ENCODE measurements at regions not wholly inside any gene's neighbourhood (a gene's known extent, or its start where the extent isn't known, plus 50 kb on each side); places are given as distances from the start of the nearest gene placed in this dataset.

DNA sequence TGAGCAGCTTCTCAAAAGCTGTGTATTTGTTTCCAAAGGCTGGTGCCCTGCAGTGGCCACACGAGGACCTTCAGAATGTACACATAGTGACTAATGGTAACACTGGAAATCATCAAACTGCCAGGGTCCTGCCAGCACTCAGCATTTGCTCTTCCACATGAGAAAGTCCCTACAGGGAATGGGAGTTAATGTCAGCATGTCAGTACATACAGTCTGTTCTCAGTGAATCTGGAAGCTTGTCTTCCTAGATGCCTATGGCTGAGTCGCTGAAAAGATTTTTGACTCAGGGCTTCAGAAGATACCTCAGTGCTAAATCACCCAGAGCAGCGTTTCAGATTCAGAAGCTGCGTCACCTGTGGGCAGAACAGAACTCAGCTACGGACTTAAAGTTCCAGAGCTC is 108.2 kb downstream of the CDC7 start:
- DNase-seq = no peak
- POLR2A ChIA-PET = no interaction called here
- Mint-ChIP-seq H3K4me3 (ENCODE audit: unreplicated experiment) (no peak overlapping the region), H3K27ac (ENCODE audit: unreplicated experiment) (peak overlapping the region; percentile 95), H3K9me3 (ENCODE audit: unreplicated experiment) (no peaks in the 10 kb centered on the region), H3K4me1 (ENCODE audit: low read depth, unreplicated experiment) (peaks cover 17% of the 10 kb centered on the region), H3K27me3 (ENCODE audit: insufficient read depth, unreplicated experiment) (no peaks in the 10 kb centered on the region), H3K36me3 (ENCODE audit: insufficient read depth, unreplicated experiment) (no peaks in the 10 kb centered on the region)
- Histone ChIP-seq H3K4me1 (peaks cover 41% of the 10 kb centered on the region), H3K36me3 (ENCODE audit: control insufficient read depth, insufficient read depth, low read length) (no peaks in the 10 kb centered on the region), H3K9me3 (no peaks in the 10 kb centered on the region), H3K27me3 (replicated peaks; ENCODE audit: control insufficient read depth, insufficient read depth, low read length) (no peaks in the 10 kb centered on the region), H3K4me3 (ENCODE audit: low read depth, low read length) (no peak overlapping the region)
- BruUV-seq (replicated peaks) = no TSS peak
- intact Hi-C loops (cut with micrococcal nuclease; ENCODE audit: unreplicated experiment) = no loop called here
- CTCF ChIA-PET = no interaction called here
- TF ChIP-seq, protein P1, sequence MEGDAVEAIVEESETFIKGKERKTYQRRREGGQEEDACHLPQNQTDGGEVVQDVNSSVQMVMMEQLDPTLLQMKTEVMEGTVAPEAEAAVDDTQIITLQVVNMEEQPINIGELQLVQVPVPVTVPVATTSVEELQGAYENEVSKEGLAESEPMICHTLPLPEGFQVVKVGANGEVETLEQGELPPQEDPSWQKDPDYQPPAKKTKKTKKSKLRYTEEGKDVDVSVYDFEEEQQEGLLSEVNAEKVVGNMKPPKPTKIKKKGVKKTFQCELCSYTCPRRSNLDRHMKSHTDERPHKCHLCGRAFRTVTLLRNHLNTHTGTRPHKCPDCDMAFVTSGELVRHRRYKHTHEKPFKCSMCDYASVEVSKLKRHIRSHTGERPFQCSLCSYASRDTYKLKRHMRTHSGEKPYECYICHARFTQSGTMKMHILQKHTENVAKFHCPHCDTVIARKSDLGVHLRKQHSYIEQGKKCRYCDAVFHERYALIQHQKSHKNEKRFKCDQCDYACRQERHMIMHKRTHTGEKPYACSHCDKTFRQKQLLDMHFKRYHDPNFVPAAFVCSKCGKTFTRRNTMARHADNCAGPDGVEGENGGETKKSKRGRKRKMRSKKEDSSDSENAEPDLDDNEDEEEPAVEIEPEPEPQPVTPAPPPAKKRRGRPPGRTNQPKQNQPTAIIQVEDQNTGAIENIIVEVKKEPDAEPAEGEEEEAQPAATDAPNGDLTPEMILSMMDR (IDR thresholded peaks at IDR 0.05; ENCODE audit: insufficient read depth in 1 of 2, low read depth in 1 of 2, low read length in 1 of 2, severe bottlenecking in 1 of 2, unreplicated experiment in 1 of 2) = no peak

GRCh38 chr1:91609551-91609950 is 108.9 kb downstream of the CDC7 start:
- no peak for DNase-seq
- Mint-ChIP-seq H3K27me3 (ENCODE audit: insufficient read depth, unreplicated experiment) (no peaks in the 10 kb centered on the region), H3K9me3 (ENCODE audit: unreplicated experiment) (no peaks in the 10 kb centered on the region), H3K27ac (ENCODE audit: unreplicated experiment) (peak overlapping the region; percentile 95), H3K36me3 (ENCODE audit: insufficient read depth, unreplicated experiment) (no peaks in the 10 kb centered on the region), H3K4me1 (ENCODE audit: low read depth, unreplicated experiment) (peaks cover 24% of the 10 kb centered on the region), H3K4me3 (ENCODE audit: unreplicated experiment) (no peak overlapping the region)
- CTCF ChIA-PET = no interaction called here
- Histone ChIP-seq H3K27me3 (replicated peaks; ENCODE audit: control insufficient read depth, insufficient read depth, low read length) (no peaks in the 10 kb centered on the region), H3K4me1 (peaks cover 45% of the 10 kb centered on the region), H3K36me3 (ENCODE audit: control insufficient read depth, insufficient read depth, low read length) (no peaks in the 10 kb centered on the region), H3K9me3 (no peaks in the 10 kb centered on the region), H3K4me3 (ENCODE audit: low read depth, low read length) (no peak overlapping the region)
- intact Hi-C loops (cut with micrococcal nuclease; ENCODE audit: unreplicated experiment) = no loop called here
- POLR2A ChIA-PET = no interaction called here
- no TSS peak for BruUV-seq (replicated peaks)
- TF ChIP-seq, protein P1 (IDR thresholded peaks at IDR 0.05; ENCODE audit: insufficient read depth in 1 of 2, low read depth in 1 of 2, low read length in 1 of 2, severe bottlenecking in 1 of 2, unreplicated experiment in 1 of 2) = no peak

GRCh38 chr1:91610102-91610501 is 109.5 kb downstream of the CDC7 start:
- POLR2A ChIA-PET = interaction anchor here (1.1 to 1.2 kb wide), 2 partner anchors 50 to 80 kb away, joined by 4 to 6 read pairs; no protein-coding TSS in a partner anchor
- Histone ChIP-seq H3K4me3 (ENCODE audit: low read depth, low read length) (no peak overlapping the region), H3K27me3 (replicated peaks; ENCODE audit: control insufficient read depth, insufficient read depth, low read length) (no peaks in the 10 kb centered on the region), H3K9me3 (no peaks in the 10 kb centered on the region), H3K4me1 (peaks cover 45% of the 10 kb centered on the region), H3K36me3 (ENCODE audit: control insufficient read depth, insufficient read depth, low read length) (no peaks in the 10 kb centered on the region)
- Mint-ChIP-seq H3K4me1 (ENCODE audit: low read depth, unreplicated experiment) (peaks cover 24% of the 10 kb centered on the region), H3K4me3 (ENCODE audit: unreplicated experiment) (no peak overlapping the region), H3K27ac (ENCODE audit: unreplicated experiment) (peak overlapping the region; percentile 95), H3K9me3 (ENCODE audit: unreplicated experiment) (no peaks in the 10 kb centered on the region), H3K36me3 (ENCODE audit: insufficient read depth, unreplicated experiment) (no peaks in the 10 kb centered on the region), H3K27me3 (ENCODE audit: insufficient read depth, unreplicated experiment) (no peaks in the 10 kb centered on the region)
- no TSS peak for BruUV-seq (replicated peaks)
- no peak for DNase-seq
- intact Hi-C loops (cut with micrococcal nuclease; ENCODE audit: unreplicated experiment) = loop anchor here (2.0 to 10.0 kb wide), 4 partner anchors 127 to 275 kb away; partner anchors contain the start of gene TGFBR3
- CTCF ChIA-PET = no interaction called here
- TF ChIP-seq, protein P1 (IDR thresholded peaks at IDR 0.05; ENCODE audit: insufficient read depth in 1 of 2, low read depth in 1 of 2, low read length in 1 of 2, severe bottlenecking in 1 of 2, unreplicated experiment in 1 of 2) = no peak

Data from Caco-2 (cell line).